CD4-positive, alpha-beta T cell (primary cell): ENCODE measurements at regions not wholly inside any gene's neighbourhood (a gene's known extent, or its start where the extent isn't known, plus 50 kb on each side); places are given as distances from the start of the nearest gene placed in this dataset.

Experiments
- ATAC-seq: fragments of 200-7000 bp; cut with Tn5 transposase; one replicate; pipeline ENCODE4 v1.10.0; 2022; ENCODE audit warnings: mild to moderate bottlenecking; ENCODE audit not compliant: poor library complexity
- CTCF ChIA-PET: fragments of 350-600 bp; sonication (Branson Sonifier 250); formaldehyde crosslinking; loops from one replicate; lab custom pipeline; 2021; ENCODE audit warnings: antibody characterized with exemption, inconsistent platforms; lab: Charles Lee
- POLR2A ChIA-PET: fragments of 350-600 bp; sonication (Branson Sonifier 250); formaldehyde crosslinking; loops from one replicate; lab custom pipeline; 2021; ENCODE audit warnings: antibody characterized with exemption, inconsistent platforms; lab: Charles Lee
- DNase-seq, 14 experiments: peaks; one replicate each; pipeline ENCODE4 v3.0.0-alpha.2; 2013 to 2020; ENCODE audit warnings: mixed read lengths in 2 of 14
- H3K27ac ChIP-seq, 2 donors: one replicate each; pipeline versions ENCODE4 v1.5.1 to v1.7.0; 2013; ENCODE audit warnings: low read length in 2 of 2, low read depth in 1 of 2, mild to moderate bottlenecking in 1 of 2
- H3K27me3 ChIP-seq, 2 experiments: 1 replicate in 1 of 2; 2 replicates in 1 of 2; pipeline versions ENCODE4 v1.6.1 to v1.7.0; 2013; ENCODE audit warnings: low read length in 2 of 2, control low read depth in 1 of 2, mild to moderate bottlenecking in 1 of 2, moderate library complexity in 1 of 2; ENCODE audit not compliant: insufficient read depth in 2 of 2, control insufficient read depth in 1 of 2
- H3K36me3 ChIP-seq: one replicate; pipeline ENCODE4 v1.6.1; 2013; ENCODE audit warnings: low read length, control low read depth; ENCODE audit not compliant: insufficient read depth
- H3K4me1 ChIP-seq: one replicate; pipeline ENCODE4 v1.6.1; 2013; ENCODE audit warnings: low read length, control low read depth; ENCODE audit not compliant: insufficient read depth
- H3K4me3 ChIP-seq: one replicate; pipeline ENCODE4 v1.5.1; 2013; ENCODE audit warnings: mild to moderate bottlenecking, low read length, moderate library complexity
- H3K9me3 ChIP-seq, 2 experiments: 1 replicate in 1 of 2; 2 replicates in 1 of 2; pipeline versions ENCODE4 v1.6.1 to v1.7.0; 2013; ENCODE audit warnings: low read length in 2 of 2, mild to moderate bottlenecking in 2 of 2, control low read depth in 1 of 2, moderate library complexity in 1 of 2; ENCODE audit not compliant: control insufficient read depth in 1 of 2, insufficient read depth in 1 of 2
- H3K27ac Mint-ChIP-seq: one replicate; pipeline ENCODE4 v1.8.0; 2020; ENCODE audit warnings: mixed read lengths
- H3K27me3 Mint-ChIP-seq: one replicate; pipeline ENCODE4 v1.8.0; 2021; ENCODE audit warnings: mixed read lengths
- H3K36me3 Mint-ChIP-seq: one replicate; pipeline ENCODE4 v1.8.0; 2021; ENCODE audit warnings: low read depth, mixed read lengths
- H3K4me1 Mint-ChIP-seq: one replicate; pipeline ENCODE4 v1.8.0; 2021; ENCODE audit warnings: low read depth, mixed read lengths
- H3K4me3 Mint-ChIP-seq: one replicate; pipeline ENCODE4 v1.8.0; 2020; ENCODE audit warnings: mild to moderate bottlenecking, mixed read lengths
- H3K9me3 Mint-ChIP-seq: one replicate; pipeline ENCODE4 v1.8.0; 2020; ENCODE audit warnings: mixed read lengths
- CTCF ChIP-seq: fragments of 200-600 bp; IDR thresholded peaks from one replicate; pipeline ENCODE4 v1.8.0; 2022; ENCODE audit warnings: antibody characterized with exemption, mild to moderate bottlenecking
- intact Hi-C, 2 experiments: fragments of 100-400 bp; cut with DNase I in 1 of 2; cut with micrococcal nuclease in 1 of 2; formaldehyde crosslinking; loops; one replicate each; pipeline versions ENCODE4 v1.15.1 to v1.9.0; 2023 to 2025; cut with DNase I, micrococcal nuclease

- ATAC-seq (no peak), DNase-seq (no peak)
- ChIA-PET POLR2A (no interaction called here), CTCF (no interaction called here)
- TF ChIP-seq CTCF: no peak
- H3K9me3 ChIP-seq: peaks cover 4 to 13% of the 10 kb centered on the region in 2 experiments
- Mint-ChIP-seq H3K36me3 (no peaks in the 10 kb centered on the region), H3K27me3 (peaks cover 38% of the 10 kb centered on the region), H3K27ac (no peak overlapping the region), H3K4me3 (no peak overlapping the region), H3K4me1 (no peaks in the 10 kb centered on the region), H3K9me3 (peaks cover 11% of the 10 kb centered on the region)
- H3K36me3 ChIP-seq: no peaks in the 10 kb centered on the region
- intact Hi-C loops: no loop called here
- H3K27ac ChIP-seq: no peak overlapping the region
- no peak overlapping the region for H3K4me3 ChIP-seq
- no peaks in the 10 kb centered on the region for H3K4me1 ChIP-seq
- H3K27me3 ChIP-seq: peaks cover 7 to 9% of the 10 kb centered on the region in 2 experiments
Measured at GRCh38 chr7:157061979-157062378, 51.5 kb upstream of the MNX1 start.

GRCh38 chr7:157065046-157065445 lies 54.6 kb upstream of the MNX1 start:
- intact Hi-C loops: no loop called here
- ATAC-seq: no peak
- H3K27me3 Mint-ChIP-seq: peaks cover 46% of the 10 kb centered on the region
- Histone ChIP-seq H3K36me3 (no peaks in the 10 kb centered on the region), H3K27me3 (no peaks in the 10 kb centered on the region), H3K27ac (no peak overlapping the region), H3K9me3 (peaks cover 4 to 13% of the 10 kb centered on the region in 2 experiments), H3K4me1 (no peaks in the 10 kb centered on the region), H3K4me3 (no peak overlapping the region)
- no peaks in the 10 kb centered on the region for H3K4me1 Mint-ChIP-seq
- ChIA-PET CTCF (no interaction called here), POLR2A (no interaction called here)
- no peak for TF ChIP-seq CTCF
- H3K27ac Mint-ChIP-seq: no peak overlapping the region
- DNase-seq: no peak
- H3K36me3 Mint-ChIP-seq: no peaks in the 10 kb centered on the region
- no peak overlapping the region for H3K4me3 Mint-ChIP-seq
- H3K9me3 Mint-ChIP-seq: peaks cover 11% of the 10 kb centered on the region

- ATAC-seq (no peak), DNase-seq (no peak)
- no peak overlapping the region for H3K27ac ChIP-seq
- Mint-ChIP-seq H3K27ac (no peak overlapping the region), H3K27me3 (peaks cover 65% of the 10 kb centered on the region), H3K9me3 (peaks cover 4% of the 10 kb centered on the region), H3K36me3 (no peaks in the 10 kb centered on the region), H3K4me3 (no peak overlapping the region), H3K4me1 (no peaks in the 10 kb centered on the region)
- H3K27me3 ChIP-seq: peaks cover 22 to 28% of the 10 kb centered on the region in 2 experiments
- ChIA-PET CTCF (no interaction called here), POLR2A (no interaction called here)
- TF ChIP-seq CTCF: no peak
- peaks cover 0 to 15% of the 10 kb centered on the region in 2 experiments for H3K9me3 ChIP-seq
- no peaks in the 10 kb centered on the region for H3K4me1 ChIP-seq
- intact Hi-C loops: no loop called here
- H3K4me3 ChIP-seq: no peak overlapping the region
- no peaks in the 10 kb centered on the region for H3K36me3 ChIP-seq
Measured at GRCh38 chr7:157072361-157072760, 61.9 kb upstream of the MNX1 start.
